ENCODE measurements at regions not wholly inside any gene's neighbourhood (a gene's known extent, or its start where the extent isn't known, plus 50 kb on each side); places are given as distances from the start of the nearest gene placed in this dataset.

- Histone ChIP-seq H3K27ac (ENCODE audit: low read length) (no peak overlapping the region), H3K27me3 (ENCODE audit: control insufficient read depth, insufficient read depth, low read length) (no peaks in the 10 kb centered on the region), H3K9me3 (ENCODE audit: control insufficient read depth, insufficient read depth, low read depth, low read length) (no peaks in the 10 kb centered on the region), H3K4me1 (ENCODE audit: control insufficient read depth, insufficient read depth, low read length) (no peaks in the 10 kb centered on the region), H3K4me3 (ENCODE audit: low read depth in 2 of 2, low read length in 2 of 2) (no peak overlapping the region), H3K36me3 (ENCODE audit: control insufficient read depth, insufficient read depth, low read length) (no peaks in the 10 kb centered on the region)
- ATAC-seq (no peak), DNase-seq (ENCODE audit: low read depth, low spot score) (no peak)
- TF ChIP-seq TCF7L2 (IDR thresholded peaks at IDR 0.05; ENCODE audit: low read depth, low read length) (no peak), CTCF (IDR thresholded peaks at IDR 0.05) (no peak), SIN3A (IDR thresholded peaks at IDR 0.05; ENCODE audit: borderline replicate concordance, insufficient read depth, low read depth, low read length) (no peak), REST (IDR thresholded peaks at IDR 0.05; ENCODE audit: insufficient read depth in 1 of 2, low read depth in 2 of 2, low read length in 1 of 2) (no peak), POLR2AphosphoS5 (IDR thresholded peaks at IDR 0.05; ENCODE audit: low read depth, low read length) (no peak)
- in situ Hi-C loops (cut with HindIII; ENCODE audit: low pct_unique_long_range_greater_than_20kb, low sequenced_read_pairs), result no loop called here
- ChIA-PET CTCF (no interaction called here), POLR2A (no interaction called here)
- no TSS peak for BruUV-seq (replicated peaks)
- intact Hi-C loops (cut with micrococcal nuclease; ENCODE audit: unreplicated experiment), result no loop called here
These were observed 59.5 kb upstream of the FUT8 start for GRCh38 chr14:65352964-65353530.

GRCh38 chr14:65354131-65354530 is 58.4 kb upstream of the FUT8 start:
- no peak for TF ChIP-seq POLR2AphosphoS5 (IDR thresholded peaks at IDR 0.05; ENCODE audit: low read depth, low read length)
- no peak for TF ChIP-seq CTCF (IDR thresholded peaks at IDR 0.05)
- TF ChIP-seq SIN3A (IDR thresholded peaks at IDR 0.05; ENCODE audit: borderline replicate concordance, insufficient read depth, low read depth, low read length), result no peak
- TF ChIP-seq TCF7L2 (IDR thresholded peaks at IDR 0.05; ENCODE audit: low read depth, low read length), result no peak
- TF ChIP-seq REST (IDR thresholded peaks at IDR 0.05; ENCODE audit: insufficient read depth in 1 of 2, low read depth in 2 of 2, low read length in 1 of 2), result no peak
- ATAC-seq, result no peak
- ChIA-PET POLR2A (no interaction called here), CTCF (no interaction called here)
- Histone ChIP-seq H3K4me1 (ENCODE audit: control insufficient read depth, insufficient read depth, low read length) (no peaks in the 10 kb centered on the region), H3K4me3 (ENCODE audit: low read depth in 2 of 2, low read length in 2 of 2) (no peak overlapping the region), H3K9me3 (ENCODE audit: control insufficient read depth, insufficient read depth, low read depth, low read length) (no peaks in the 10 kb centered on the region), H3K27ac (ENCODE audit: low read length) (no peak overlapping the region), H3K36me3 (ENCODE audit: control insufficient read depth, insufficient read depth, low read length) (no peaks in the 10 kb centered on the region), H3K27me3 (ENCODE audit: control insufficient read depth, insufficient read depth, low read length) (no peaks in the 10 kb centered on the region)
- in situ Hi-C loops (cut with HindIII; ENCODE audit: low pct_unique_long_range_greater_than_20kb, low sequenced_read_pairs), result no loop called here
- intact Hi-C loops (cut with micrococcal nuclease; ENCODE audit: unreplicated experiment), result no loop called here
- no peak for DNase-seq (ENCODE audit: low read depth, low spot score)
- no TSS peak for BruUV-seq (replicated peaks)

All from Panc1 (cell line).